IMR-90 (cell line): ENCODE measurements at regions not wholly inside any gene's neighbourhood (a gene's known extent, or its start where the extent isn't known, plus 50 kb on each side); places are given as distances from the start of the nearest gene placed in this dataset.

Experiments
- CEBPB ChIP-seq: IDR thresholded peaks from 2 replicates; pipeline ENCODE4 v1.6.1; 2012; ENCODE audit warnings: low read depth, low read length, improper control_type of control experiment
- MXI1 ChIP-seq: IDR thresholded peaks from 2 replicates; pipeline ENCODE4 v1.6.1; 2012; ENCODE audit warnings: low read depth, mild to moderate bottlenecking, low read length, moderate library complexity, borderline replicate concordance
- POLR2A ChIP-seq: IDR thresholded peaks from 2 replicates; pipeline ENCODE4 v1.6.1; 2012; ENCODE audit warnings: mild to moderate bottlenecking, low read depth, low read length
- RAD21 ChIP-seq: IDR thresholded peaks from 2 replicates; pipeline ENCODE4 v1.6.1; 2012; ENCODE audit warnings: low read length, improper control_type of control experiment
- RFX5 ChIP-seq: IDR thresholded peaks from 2 replicates; pipeline ENCODE4 v1.8.0; 2012; ENCODE audit warnings: low read depth, mild to moderate bottlenecking, low read length, moderate library complexity
- SMC3 ChIP-seq: fragments of 150-350 bp; IDR thresholded peaks from 2 replicates; pipeline ENCODE4 v1.6.1; 2016; ENCODE audit warnings: low read depth, mild to moderate bottlenecking, antibody characterized with exemption, low read length, moderate library complexity
- TF ChIP-seq, protein P1 (sequence below): conservative IDR thresholded peaks from 2 replicates; pipeline ENCODE4 v1.5.1; 2012; ENCODE audit warnings: mild to moderate bottlenecking, low read depth, low read length, improper control_type of control experiment
- TF ChIP-seq, protein P2 (sequence below): fragments of 150-350 bp; IDR thresholded peaks from 2 replicates; pipeline ENCODE4 v1.6.1; 2016; ENCODE audit warnings: low read depth, mild to moderate bottlenecking, low read length, moderate library complexity, borderline replicate concordance

DNA sequence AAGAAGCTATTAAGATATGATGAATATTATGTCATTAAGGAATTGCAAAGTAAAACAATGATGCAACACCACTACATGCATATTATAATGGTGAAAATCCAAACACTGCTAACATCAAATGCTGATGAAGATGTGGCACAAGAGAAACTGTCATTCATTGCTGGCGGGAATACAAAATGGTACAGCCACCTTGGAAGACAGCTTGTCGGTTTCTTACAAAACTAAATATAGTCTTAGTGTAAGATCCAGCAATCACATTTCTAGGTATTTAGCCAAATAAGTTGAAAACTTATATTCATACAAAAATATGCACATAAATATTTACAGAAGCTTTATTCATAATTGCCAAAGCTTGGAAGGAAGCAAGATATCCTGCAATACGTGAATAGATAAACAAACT, 114.9 kb upstream of the EDNRB start:
- TF ChIP-seq, protein P1, sequence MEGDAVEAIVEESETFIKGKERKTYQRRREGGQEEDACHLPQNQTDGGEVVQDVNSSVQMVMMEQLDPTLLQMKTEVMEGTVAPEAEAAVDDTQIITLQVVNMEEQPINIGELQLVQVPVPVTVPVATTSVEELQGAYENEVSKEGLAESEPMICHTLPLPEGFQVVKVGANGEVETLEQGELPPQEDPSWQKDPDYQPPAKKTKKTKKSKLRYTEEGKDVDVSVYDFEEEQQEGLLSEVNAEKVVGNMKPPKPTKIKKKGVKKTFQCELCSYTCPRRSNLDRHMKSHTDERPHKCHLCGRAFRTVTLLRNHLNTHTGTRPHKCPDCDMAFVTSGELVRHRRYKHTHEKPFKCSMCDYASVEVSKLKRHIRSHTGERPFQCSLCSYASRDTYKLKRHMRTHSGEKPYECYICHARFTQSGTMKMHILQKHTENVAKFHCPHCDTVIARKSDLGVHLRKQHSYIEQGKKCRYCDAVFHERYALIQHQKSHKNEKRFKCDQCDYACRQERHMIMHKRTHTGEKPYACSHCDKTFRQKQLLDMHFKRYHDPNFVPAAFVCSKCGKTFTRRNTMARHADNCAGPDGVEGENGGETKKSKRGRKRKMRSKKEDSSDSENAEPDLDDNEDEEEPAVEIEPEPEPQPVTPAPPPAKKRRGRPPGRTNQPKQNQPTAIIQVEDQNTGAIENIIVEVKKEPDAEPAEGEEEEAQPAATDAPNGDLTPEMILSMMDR, result no peak
- TF ChIP-seq, protein P2, sequence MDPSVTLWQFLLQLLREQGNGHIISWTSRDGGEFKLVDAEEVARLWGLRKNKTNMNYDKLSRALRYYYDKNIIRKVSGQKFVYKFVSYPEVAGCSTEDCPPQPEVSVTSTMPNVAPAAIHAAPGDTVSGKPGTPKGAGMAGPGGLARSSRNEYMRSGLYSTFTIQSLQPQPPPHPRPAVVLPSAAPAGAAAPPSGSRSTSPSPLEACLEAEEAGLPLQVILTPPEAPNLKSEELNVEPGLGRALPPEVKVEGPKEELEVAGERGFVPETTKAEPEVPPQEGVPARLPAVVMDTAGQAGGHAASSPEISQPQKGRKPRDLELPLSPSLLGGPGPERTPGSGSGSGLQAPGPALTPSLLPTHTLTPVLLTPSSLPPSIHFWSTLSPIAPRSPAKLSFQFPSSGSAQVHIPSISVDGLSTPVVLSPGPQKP, result no peak
- TF ChIP-seq POLR2A (no peak), RAD21 (no peak), RFX5 (no peak), SMC3 (no peak), CEBPB (no peak), MXI1 (no peak)
